Sigmoid colon (tissue), 6 donors: ENCODE measurements at regions not wholly inside any gene's neighbourhood (a gene's known extent, or its start where the extent isn't known, plus 50 kb on each side); places are given as distances from the start of the nearest gene placed in this dataset.

Experiments
- DNase-seq: peaks from one replicate; pipeline ENCODE4 v3.0.0-alpha.2; 2019
- H3K27ac ChIP-seq, 4 donors: fragments of 200-600 bp; sonication (generic); one replicate each; pipeline ENCODE4 v1.5.1; 2016 to 2019; ENCODE audit warnings: mild to moderate bottlenecking in 1 of 4
- H3K27me3 ChIP-seq, 3 donors: fragments of 200-600 bp; sonication (generic); one replicate each; pipeline ENCODE4 v1.5.1; 2019; ENCODE audit warnings: mild to moderate bottlenecking in 1 of 3
- H3K36me3 ChIP-seq, 4 donors: fragments of 200-600 bp; sonication (generic); one replicate each; pipeline ENCODE4 v1.5.1; 2016 to 2019
- H3K4me1 ChIP-seq, 4 donors: fragments of 200-600 bp; sonication (generic); one replicate each; pipeline ENCODE4 v1.5.1; 2017 to 2019
- H3K4me3 ChIP-seq, 4 donors: fragments of 200-600 bp; sonication (generic); one replicate each; pipeline ENCODE4 v1.5.1; 2017 to 2019; ENCODE audit warnings: mild to moderate bottlenecking in 2 of 4, moderate library complexity in 1 of 4
- H3K9me3 ChIP-seq, 4 donors: fragments of 200-600 bp in 3 of 4; sonication (generic) in 3 of 4; one replicate each; pipeline versions ENCODE4 v1.5.1 to v1.6.1; 2013 to 2019
- EP300 ChIP-seq, 4 donors: sonication (generic); formaldehyde crosslinking; IDR thresholded peaks; one replicate each; pipeline ENCODE4 v1.6.1; 2017; ENCODE audit warnings: antibody characterized with exemption in 4 of 4
- POLR2A ChIP-seq, 2 donors: fragments of 450-650 bp; IDR thresholded peaks; one replicate each; pipeline ENCODE4 v1.6.1; 2016; ENCODE audit warnings: antibody characterized with exemption in 2 of 2, mild to moderate bottlenecking in 2 of 2, moderate library complexity in 2 of 2
- POLR2AphosphoS5 ChIP-seq, 4 donors: sonication (generic); formaldehyde crosslinking; IDR thresholded peaks; one replicate each; pipeline ENCODE4 v1.6.1; 2017; ENCODE audit warnings: antibody characterized with exemption in 4 of 4
- WGBS, 2 donors: extraction: QIAGEN DNeasy Blood & Tissue Kit; methylation state at CpG; one replicate each; pipeline ENCODE4 v1.1.7; 2013; 5-methylcytosine and 5-hydroxymethylcytosine counted together
- intact Hi-C: fragments of 100-400 bp; cut with DNase I; formaldehyde crosslinking; loops from one replicate; pipeline ENCODE4 v1.15.1; 2023
- TF ChIP-seq, protein P1 (sequence below), 4 experiments: fragments of 450-650 bp in 3 of 4; fragments of 200-600 bp in 1 of 4; IDR thresholded peaks; one replicate each; pipeline ENCODE4 v1.5.1; 2016 to 2019; ENCODE audit warnings: antibody characterized with exemption in 4 of 4, mild to moderate bottlenecking in 3 of 4, moderate library complexity in 2 of 4
- donor health status: healthy with polysubstance abuse.
- donor health status: healthy.

GRCh38 chr7:47103498-47104205 is 478.3 kb downstream of the TNS3 start:
- WGBS, 2 donors = 88 to 94% methylated on average over 17 of the region's 17 CpGs
- no peak for DNase-seq
- H3K4me1 ChIP-seq = no peaks in the 10 kb centered on the region
- no peaks in the 10 kb centered on the region for H3K27me3 ChIP-seq
- intact Hi-C loops = no loop called here
- no peak overlapping the region for H3K4me3 ChIP-seq
- no peaks in the 10 kb centered on the region for H3K9me3 ChIP-seq
- no peak for TF ChIP-seq EP300 (IDR thresholded peaks at IDR 0.05)
- no peak for TF ChIP-seq POLR2A (IDR thresholded peaks at IDR 0.05)
- TF ChIP-seq, protein P1, sequence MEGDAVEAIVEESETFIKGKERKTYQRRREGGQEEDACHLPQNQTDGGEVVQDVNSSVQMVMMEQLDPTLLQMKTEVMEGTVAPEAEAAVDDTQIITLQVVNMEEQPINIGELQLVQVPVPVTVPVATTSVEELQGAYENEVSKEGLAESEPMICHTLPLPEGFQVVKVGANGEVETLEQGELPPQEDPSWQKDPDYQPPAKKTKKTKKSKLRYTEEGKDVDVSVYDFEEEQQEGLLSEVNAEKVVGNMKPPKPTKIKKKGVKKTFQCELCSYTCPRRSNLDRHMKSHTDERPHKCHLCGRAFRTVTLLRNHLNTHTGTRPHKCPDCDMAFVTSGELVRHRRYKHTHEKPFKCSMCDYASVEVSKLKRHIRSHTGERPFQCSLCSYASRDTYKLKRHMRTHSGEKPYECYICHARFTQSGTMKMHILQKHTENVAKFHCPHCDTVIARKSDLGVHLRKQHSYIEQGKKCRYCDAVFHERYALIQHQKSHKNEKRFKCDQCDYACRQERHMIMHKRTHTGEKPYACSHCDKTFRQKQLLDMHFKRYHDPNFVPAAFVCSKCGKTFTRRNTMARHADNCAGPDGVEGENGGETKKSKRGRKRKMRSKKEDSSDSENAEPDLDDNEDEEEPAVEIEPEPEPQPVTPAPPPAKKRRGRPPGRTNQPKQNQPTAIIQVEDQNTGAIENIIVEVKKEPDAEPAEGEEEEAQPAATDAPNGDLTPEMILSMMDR (IDR thresholded peaks at IDR 0.05) = no peak
- no peak for TF ChIP-seq POLR2AphosphoS5 (IDR thresholded peaks at IDR 0.05)
- H3K36me3 ChIP-seq = no peaks in the 10 kb centered on the region
- no peak overlapping the region for H3K27ac ChIP-seq

DNA sequence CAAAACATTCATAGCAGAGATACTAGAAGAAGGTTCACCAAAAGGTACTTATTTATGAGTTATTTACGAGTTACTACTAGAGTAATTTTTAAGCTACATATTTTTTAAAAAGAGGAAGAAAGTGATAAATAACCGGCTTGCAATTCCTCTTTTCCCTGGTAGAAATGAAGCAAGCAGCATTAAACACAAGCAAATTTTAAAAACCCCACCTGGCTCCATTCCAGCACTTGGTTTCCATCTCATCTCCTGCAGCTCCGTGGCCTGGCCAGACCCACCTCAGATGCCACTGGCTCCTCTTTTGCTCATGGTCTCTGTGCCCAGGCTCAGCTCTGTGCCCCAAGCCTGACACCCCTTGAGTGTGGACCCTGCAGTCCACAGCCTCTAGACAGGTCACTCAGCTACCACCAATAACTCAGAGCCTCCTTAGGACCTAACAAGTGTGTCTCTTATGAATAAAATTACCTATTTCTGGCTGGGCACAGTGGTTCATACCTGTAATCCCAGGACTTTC is 479.5 kb downstream of the TNS3 start:
- TF ChIP-seq POLR2AphosphoS5 (IDR thresholded peaks at IDR 0.05) (no peak), POLR2A (IDR thresholded peaks at IDR 0.05) (no peak), EP300 (IDR thresholded peaks at IDR 0.05) (no peak)
- TF ChIP-seq, protein P1 (IDR thresholded peaks at IDR 0.05) = no peak
- no peaks in the 10 kb centered on the region for H3K27me3 ChIP-seq
- H3K4me1 ChIP-seq = no peaks in the 10 kb centered on the region
- no peak overlapping the region for H3K27ac ChIP-seq
- no peak overlapping the region for H3K4me3 ChIP-seq
- WGBS, 2 donors = 43 to 76% methylated on average over 3 of the region's 3 CpGs
- intact Hi-C loops = no loop called here
- no peak for DNase-seq
- H3K36me3 ChIP-seq = no peaks in the 10 kb centered on the region
- no peaks in the 10 kb centered on the region for H3K9me3 ChIP-seq

DNA sequence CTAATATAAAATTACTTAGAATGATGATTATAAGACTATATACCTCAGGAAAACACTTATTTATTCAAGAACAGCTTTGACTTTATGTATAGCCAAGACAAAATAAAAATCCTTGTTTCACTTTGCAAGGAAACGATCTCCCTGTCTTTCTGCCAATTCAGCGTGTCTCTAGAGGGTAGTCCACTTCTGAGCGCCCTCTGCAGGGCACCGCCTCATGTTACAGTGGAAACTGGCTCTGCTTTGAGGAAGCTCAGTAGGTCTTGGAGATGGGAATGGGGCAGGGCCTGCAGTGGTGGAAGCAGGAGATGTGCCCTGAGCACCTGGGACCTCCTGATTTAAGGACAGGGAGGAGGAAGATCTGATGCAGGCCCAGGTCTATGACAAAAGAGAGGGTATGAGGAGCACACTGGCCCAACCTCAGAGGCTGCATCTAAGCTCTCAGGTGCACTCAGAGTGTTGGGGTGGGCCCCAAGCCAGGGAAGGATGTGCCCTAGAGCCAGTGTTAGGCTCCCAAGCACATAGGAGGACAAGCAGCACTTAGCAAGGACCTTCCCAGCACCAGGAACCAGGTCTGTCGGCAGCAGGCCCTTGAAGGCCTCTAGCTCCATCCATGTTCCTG is 481.0 kb downstream of the TNS3 start:
- Histone ChIP-seq H3K9me3 (no peaks in the 10 kb centered on the region), H3K4me1 (no peaks in the 10 kb centered on the region), H3K36me3 (no peaks in the 10 kb centered on the region), H3K27ac (no peak overlapping the region), H3K27me3 (no peaks in the 10 kb centered on the region), H3K4me3 (no peak overlapping the region)
- WGBS, 2 donors = 32 to 64% methylated on average over 5 of the region's 5 CpGs
- no peak for DNase-seq
- TF ChIP-seq, protein P1 (IDR thresholded peaks at IDR 0.05) = no peak
- TF ChIP-seq POLR2AphosphoS5 (IDR thresholded peaks at IDR 0.05) = no peak
- TF ChIP-seq EP300 (IDR thresholded peaks at IDR 0.05) = no peak
- TF ChIP-seq POLR2A (IDR thresholded peaks at IDR 0.05) = no peak
- intact Hi-C loops = no loop called here

DNA sequence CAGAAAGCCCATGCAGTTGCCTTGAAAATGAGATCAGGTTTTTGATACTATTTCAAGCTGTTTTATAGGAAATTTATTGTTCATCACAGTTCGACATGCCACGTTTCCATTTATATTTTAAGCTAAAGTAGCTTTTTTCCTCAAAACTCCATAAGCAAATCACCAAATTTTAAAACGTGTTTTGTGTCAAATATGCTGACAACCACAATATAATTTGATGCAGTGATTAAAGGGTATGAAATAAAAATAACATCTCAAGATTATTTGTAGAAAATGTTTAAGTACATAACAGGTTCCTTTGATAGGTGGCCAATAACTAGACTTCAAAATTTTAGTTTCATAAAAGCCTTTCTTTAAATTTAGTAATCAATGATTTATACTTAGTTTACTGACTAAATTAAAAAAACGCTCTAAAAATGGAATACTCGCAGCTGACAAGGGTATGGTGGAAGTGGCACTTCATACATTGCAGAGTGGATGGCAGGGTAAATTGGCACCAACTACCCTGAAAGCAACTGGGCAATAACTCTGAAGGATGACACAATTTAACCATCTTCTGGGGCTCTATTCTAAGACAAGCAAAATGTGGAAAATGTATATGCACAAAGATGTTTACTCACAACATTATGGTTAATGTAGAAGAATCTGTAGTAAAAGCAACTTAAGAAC is 481.6 kb downstream of the TNS3 start:
- WGBS, 2 donors = 81 to 87% methylated on average over 5 of the region's 5 CpGs
- H3K27ac ChIP-seq = no peak overlapping the region
- H3K36me3 ChIP-seq = no peaks in the 10 kb centered on the region
- TF ChIP-seq EP300 (IDR thresholded peaks at IDR 0.05) (no peak), POLR2A (IDR thresholded peaks at IDR 0.05) (no peak), POLR2AphosphoS5 (IDR thresholded peaks at IDR 0.05) (no peak)
- TF ChIP-seq, protein P1 (IDR thresholded peaks at IDR 0.05) = no peak
- no peak overlapping the region for H3K4me3 ChIP-seq
- H3K4me1 ChIP-seq = no peaks in the 10 kb centered on the region
- H3K27me3 ChIP-seq = no peaks in the 10 kb centered on the region
- DNase-seq = no peak
- intact Hi-C loops = no loop called here
- H3K9me3 ChIP-seq = no peaks in the 10 kb centered on the region
